Gastrocnemius medialis (tissue), 4 donors: ENCODE measurements at regions not wholly inside any gene's neighbourhood (a gene's known extent, or its start where the extent isn't known, plus 50 kb on each side); places are given as distances from the start of the nearest gene placed in this dataset.

Experiments
- POLR2A ChIP-seq, 2 donors: fragments of 450-650 bp; IDR thresholded peaks; one replicate each; pipeline ENCODE4 v1.6.1; 2017; ENCODE audit warnings: antibody characterized with exemption in 2 of 2, mild to moderate bottlenecking in 2 of 2, moderate library complexity in 2 of 2
- TF ChIP-seq, protein P1 (sequence below), 5 experiments: fragments of 450-650 bp in 3 of 5; fragments of 200-600 bp in 2 of 5; sonication (generic) in 2 of 5; IDR thresholded peaks in 4 of 5; conservative IDR thresholded peaks in 1 of 5; 1 replicate in 4 of 5; 2 replicates in 1 of 5; pipeline ENCODE4 v1.5.1; 2016 to 2019; ENCODE audit warnings: antibody characterized with exemption in 5 of 5, mild to moderate bottlenecking in 3 of 5, moderate library complexity in 3 of 5

DNA sequence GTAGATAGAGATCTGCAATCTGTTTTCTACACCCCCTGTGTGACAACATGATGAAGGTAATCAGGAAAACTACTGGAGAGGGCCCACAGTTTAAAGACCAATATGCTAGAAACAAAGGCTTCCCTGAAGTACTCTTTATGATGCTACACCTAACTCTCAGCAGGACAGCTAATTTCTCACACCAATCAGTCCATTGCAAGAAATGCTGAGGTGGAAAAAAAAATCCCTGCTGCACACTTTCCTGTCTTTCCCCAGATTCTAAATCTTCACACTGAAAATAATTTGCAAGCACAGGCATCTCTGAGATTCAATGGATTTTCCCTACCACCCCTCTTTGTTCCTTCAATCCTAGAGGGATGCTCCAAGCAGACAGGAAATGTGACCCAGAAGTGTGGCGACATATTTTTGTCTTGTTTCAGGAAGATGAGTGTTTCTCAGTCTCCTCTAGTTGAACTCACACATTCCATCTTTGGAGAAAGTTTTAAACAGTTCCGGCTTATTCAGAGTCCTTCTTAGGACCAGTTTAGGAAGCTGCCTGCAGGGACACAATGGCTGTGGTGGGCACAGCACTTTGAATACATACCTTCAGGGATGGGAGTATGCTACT, 671.6 kb downstream of the DIAPH3 start:
- no peak for TF ChIP-seq POLR2A (IDR thresholded peaks at IDR 0.05)
- TF ChIP-seq, protein P1, sequence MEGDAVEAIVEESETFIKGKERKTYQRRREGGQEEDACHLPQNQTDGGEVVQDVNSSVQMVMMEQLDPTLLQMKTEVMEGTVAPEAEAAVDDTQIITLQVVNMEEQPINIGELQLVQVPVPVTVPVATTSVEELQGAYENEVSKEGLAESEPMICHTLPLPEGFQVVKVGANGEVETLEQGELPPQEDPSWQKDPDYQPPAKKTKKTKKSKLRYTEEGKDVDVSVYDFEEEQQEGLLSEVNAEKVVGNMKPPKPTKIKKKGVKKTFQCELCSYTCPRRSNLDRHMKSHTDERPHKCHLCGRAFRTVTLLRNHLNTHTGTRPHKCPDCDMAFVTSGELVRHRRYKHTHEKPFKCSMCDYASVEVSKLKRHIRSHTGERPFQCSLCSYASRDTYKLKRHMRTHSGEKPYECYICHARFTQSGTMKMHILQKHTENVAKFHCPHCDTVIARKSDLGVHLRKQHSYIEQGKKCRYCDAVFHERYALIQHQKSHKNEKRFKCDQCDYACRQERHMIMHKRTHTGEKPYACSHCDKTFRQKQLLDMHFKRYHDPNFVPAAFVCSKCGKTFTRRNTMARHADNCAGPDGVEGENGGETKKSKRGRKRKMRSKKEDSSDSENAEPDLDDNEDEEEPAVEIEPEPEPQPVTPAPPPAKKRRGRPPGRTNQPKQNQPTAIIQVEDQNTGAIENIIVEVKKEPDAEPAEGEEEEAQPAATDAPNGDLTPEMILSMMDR (IDR thresholded peaks at IDR 0.05 in 4 of 5, conservative IDR thresholded peaks at IDR 0.05 in 1 of 5), result no peak
